Glutamatergic neuron (in vitro differentiated cells): ENCODE measurements at regions not wholly inside any gene's neighbourhood (a gene's known extent, or its start where the extent isn't known, plus 50 kb on each side); places are given as distances from the start of the nearest gene placed in this dataset.

Experiments used
- DNase-seq: peaks from one replicate; pipeline ENCODE4 v3.0.0; 2022
- H3K27ac Mint-ChIP-seq: one replicate; pipeline ENCODE4 v1.8.0; 2020; ENCODE audit warnings: mild to moderate bottlenecking, mixed read lengths, inconsistent platforms; ENCODE audit not compliant: unreplicated experiment
- H3K27me3 Mint-ChIP-seq: one replicate; pipeline ENCODE4 v1.8.0; 2020; ENCODE audit warnings: mild to moderate bottlenecking, moderate library complexity, mixed read lengths, inconsistent platforms; ENCODE audit not compliant: unreplicated experiment
- H3K36me3 Mint-ChIP-seq: one replicate; pipeline ENCODE4 v1.8.0; 2020; ENCODE audit warnings: mild to moderate bottlenecking, mixed read lengths, inconsistent platforms; ENCODE audit not compliant: unreplicated experiment
- H3K4me1 Mint-ChIP-seq: one replicate; pipeline ENCODE4 v1.8.0; 2020; ENCODE audit warnings: mild to moderate bottlenecking, low read depth, mixed read lengths, inconsistent platforms; ENCODE audit not compliant: unreplicated experiment
- H3K4me3 Mint-ChIP-seq: one replicate; pipeline ENCODE4 v1.8.0; 2020; ENCODE audit warnings: mild to moderate bottlenecking, mixed read lengths, inconsistent platforms; ENCODE audit not compliant: unreplicated experiment
- H3K9me3 Mint-ChIP-seq: one replicate; pipeline ENCODE4 v1.8.0; 2020; ENCODE audit warnings: mild to moderate bottlenecking, moderate library complexity, mixed read lengths, inconsistent platforms; ENCODE audit not compliant: unreplicated experiment
- TF ChIP-seq, protein P1 (sequence below): fragments of 200-600 bp; sonication (generic); IDR thresholded peaks from one replicate; pipeline ENCODE4 v1.5.0; 2021; ENCODE audit not compliant: partially characterized antibody, unreplicated experiment

DNA sequence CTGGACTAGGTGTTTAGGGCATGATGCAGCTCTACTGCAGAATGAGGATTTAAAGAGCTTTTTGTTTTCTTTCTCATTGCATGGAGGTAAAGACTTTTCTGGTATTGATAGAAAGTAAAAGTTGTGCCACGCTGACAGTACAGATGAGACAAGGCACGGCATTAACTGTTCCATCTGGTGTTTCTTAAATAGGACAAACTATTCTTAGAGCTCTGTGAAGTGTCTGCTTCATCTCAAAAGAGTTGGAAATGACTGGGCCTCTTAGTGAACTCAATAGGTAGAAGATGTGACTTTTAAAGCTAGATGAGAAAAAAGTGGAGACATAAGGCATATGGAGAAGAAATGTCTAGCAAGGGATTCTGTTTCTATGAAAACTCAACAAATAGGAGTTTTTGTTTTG lies 321.8 kb downstream of the RPRM start:
- Mint-ChIP-seq H3K9me3 (peaks cover 1% of the 10 kb centered on the region), H3K36me3 (peaks cover 15% of the 10 kb centered on the region), H3K27me3 (no peaks in the 10 kb centered on the region), H3K4me3 (no peak overlapping the region), H3K4me1 (peaks cover 3% of the 10 kb centered on the region), H3K27ac (no peak overlapping the region)
- DNase-seq = no peak
- TF ChIP-seq, protein P1, sequence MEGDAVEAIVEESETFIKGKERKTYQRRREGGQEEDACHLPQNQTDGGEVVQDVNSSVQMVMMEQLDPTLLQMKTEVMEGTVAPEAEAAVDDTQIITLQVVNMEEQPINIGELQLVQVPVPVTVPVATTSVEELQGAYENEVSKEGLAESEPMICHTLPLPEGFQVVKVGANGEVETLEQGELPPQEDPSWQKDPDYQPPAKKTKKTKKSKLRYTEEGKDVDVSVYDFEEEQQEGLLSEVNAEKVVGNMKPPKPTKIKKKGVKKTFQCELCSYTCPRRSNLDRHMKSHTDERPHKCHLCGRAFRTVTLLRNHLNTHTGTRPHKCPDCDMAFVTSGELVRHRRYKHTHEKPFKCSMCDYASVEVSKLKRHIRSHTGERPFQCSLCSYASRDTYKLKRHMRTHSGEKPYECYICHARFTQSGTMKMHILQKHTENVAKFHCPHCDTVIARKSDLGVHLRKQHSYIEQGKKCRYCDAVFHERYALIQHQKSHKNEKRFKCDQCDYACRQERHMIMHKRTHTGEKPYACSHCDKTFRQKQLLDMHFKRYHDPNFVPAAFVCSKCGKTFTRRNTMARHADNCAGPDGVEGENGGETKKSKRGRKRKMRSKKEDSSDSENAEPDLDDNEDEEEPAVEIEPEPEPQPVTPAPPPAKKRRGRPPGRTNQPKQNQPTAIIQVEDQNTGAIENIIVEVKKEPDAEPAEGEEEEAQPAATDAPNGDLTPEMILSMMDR = no peak

DNA sequence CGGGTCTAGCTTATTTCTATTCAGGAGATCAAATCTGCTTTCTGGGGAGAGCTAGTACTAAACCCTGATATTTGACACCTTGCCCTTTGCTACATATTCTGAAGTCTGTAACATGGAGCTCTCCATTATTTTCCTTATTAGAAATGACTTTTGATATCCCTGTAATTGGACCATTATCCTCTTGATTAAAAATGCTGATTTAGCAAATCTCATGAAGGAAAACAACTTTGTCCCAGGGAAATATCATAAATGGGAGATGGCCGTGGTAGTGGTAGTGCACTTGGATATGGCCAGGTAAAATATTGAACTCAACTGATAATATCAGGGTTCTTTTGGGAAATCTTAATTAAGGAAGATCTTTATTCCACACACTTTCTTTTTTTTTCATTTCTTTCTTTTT lies 326.5 kb downstream of the RPRM start:
- peaks cover 4% of the 10 kb centered on the region for H3K9me3 Mint-ChIP-seq
- H3K27me3 Mint-ChIP-seq = no peaks in the 10 kb centered on the region
- peaks cover 15% of the 10 kb centered on the region for H3K36me3 Mint-ChIP-seq
- DNase-seq = no peak
- no peak overlapping the region for H3K27ac Mint-ChIP-seq
- TF ChIP-seq, protein P1 = no peak
- H3K4me1 Mint-ChIP-seq = peaks cover 11% of the 10 kb centered on the region
- no peak overlapping the region for H3K4me3 Mint-ChIP-seq

DNA sequence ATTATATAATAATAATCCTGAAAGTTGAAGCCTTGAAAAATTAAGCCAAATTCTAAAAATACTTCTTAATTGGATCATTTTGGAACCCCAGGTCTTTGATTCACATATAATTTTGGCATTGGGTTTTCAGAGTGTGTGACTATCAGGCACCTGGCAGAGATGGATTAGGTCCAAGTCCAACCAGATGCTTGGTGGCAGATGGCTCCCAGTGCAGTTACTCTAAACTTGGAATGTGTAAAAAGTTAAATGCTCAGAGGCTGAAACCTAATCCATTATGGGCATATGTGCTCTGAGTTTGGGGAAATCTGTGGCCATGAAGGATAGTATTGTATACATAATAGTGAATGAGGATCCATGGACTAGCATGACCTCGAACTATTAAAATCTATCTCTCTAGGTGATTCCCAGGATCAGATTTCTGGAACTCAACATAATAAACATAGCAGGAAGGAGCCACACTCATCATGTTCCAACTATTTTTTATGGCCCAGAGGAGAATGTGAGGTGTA lies 333.0 kb downstream of the RPRM start:
- Mint-ChIP-seq H3K27me3 (peaks cover 3% of the 10 kb centered on the region), H3K27ac (peak overlapping the region; percentile 52), H3K4me1 (peaks cover 30% of the 10 kb centered on the region), H3K4me3 (no peak overlapping the region), H3K9me3 (peaks cover 2% of the 10 kb centered on the region), H3K36me3 (no peaks in the 10 kb centered on the region)
- DNase-seq = peak; percentile 38
- TF ChIP-seq, protein P1 = no peak

DNA sequence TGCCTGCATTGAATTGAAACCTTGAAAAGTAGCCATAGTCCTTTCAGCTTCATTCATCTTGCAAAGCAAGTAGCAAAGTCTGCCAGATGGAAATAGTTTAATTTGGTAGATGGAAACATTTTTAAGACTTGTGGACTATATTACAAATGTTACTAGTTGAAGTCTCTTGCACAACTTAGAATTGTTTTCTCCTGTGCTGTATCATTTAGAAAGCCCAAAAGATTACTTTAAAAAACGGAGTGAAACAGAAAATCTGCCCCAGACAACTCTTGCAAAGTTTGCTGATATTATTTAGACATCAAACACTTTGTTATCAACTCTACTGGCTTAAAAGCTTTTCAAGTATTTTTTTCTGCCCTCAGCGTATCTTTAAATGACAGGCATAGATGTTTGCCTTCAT lies 335.0 kb downstream of the RPRM start:
- Mint-ChIP-seq H3K36me3 (no peaks in the 10 kb centered on the region), H3K27me3 (peaks cover 5% of the 10 kb centered on the region), H3K4me1 (peaks cover 31% of the 10 kb centered on the region), H3K4me3 (no peak overlapping the region), H3K27ac (no peak overlapping the region), H3K9me3 (peaks cover 2% of the 10 kb centered on the region)
- TF ChIP-seq, protein P1 = no peak
- DNase-seq = no peak

DNA sequence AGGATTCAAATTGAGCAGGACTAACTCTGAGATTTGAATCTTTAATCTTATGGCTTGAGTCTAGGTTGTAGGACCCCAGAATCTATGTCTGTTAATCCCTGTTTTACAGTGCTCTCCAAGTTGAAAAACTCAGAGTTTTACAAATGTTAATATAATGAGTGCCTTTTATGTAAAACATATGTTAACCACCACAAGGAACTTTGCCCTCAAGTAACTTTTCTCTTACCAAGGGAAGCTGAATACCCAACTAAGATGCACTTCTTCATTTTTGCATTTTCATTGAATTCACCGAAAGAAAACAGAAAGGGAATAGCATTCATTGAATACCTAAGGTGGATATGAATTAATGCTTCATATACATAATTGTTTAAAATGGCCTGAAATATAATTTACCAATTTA lies 338.1 kb downstream of the RPRM start:
- TF ChIP-seq, protein P1 = no peak
- H3K9me3 Mint-ChIP-seq = peaks cover 1% of the 10 kb centered on the region
- H3K27me3 Mint-ChIP-seq = peaks cover 4% of the 10 kb centered on the region
- H3K27ac Mint-ChIP-seq = no peak overlapping the region
- H3K4me1 Mint-ChIP-seq = peaks cover 15% of the 10 kb centered on the region
- H3K36me3 Mint-ChIP-seq = no peaks in the 10 kb centered on the region
- no peak overlapping the region for H3K4me3 Mint-ChIP-seq
- DNase-seq = no peak
